ENCODE measurements at regions not wholly inside any gene's neighbourhood (a gene's known extent, or its start where the extent isn't known, plus 50 kb on each side); places are given as distances from the start of the nearest gene placed in this dataset.

DNA sequence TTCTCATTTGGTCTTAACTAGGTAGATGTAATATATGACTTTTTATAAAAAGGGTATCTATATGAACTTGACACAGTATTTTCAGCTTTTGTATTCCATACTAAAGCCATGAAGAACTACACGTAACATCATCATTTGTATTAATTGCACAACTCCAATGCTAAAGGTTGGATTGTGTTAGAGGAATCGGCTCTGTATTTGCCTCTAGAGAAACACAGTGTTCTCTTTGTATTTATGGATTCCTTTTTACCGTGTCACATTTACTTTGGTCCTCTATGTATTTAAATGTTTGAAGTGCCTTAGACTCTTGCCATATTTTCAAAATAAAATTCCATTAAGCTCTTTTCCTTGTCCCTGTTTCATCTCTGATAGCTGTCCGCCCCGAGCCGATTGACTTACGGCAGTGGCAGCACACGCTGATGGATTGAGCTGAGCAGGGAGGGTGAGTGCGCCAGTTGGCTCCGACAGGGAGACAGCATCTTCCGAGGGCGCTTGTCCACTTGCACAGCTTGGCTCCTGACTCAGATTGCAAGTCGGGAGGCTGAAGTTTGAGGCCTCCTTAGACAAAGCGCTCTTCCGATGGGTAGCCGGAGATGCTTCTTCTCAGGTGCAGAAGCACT lies 95.6 kb upstream of the DMRT1 start:
- no peak for DNase-seq
- WGBS, 2 donors, result 76 to 80% methylated on average over 16 of the region's 16 CpGs
- H3K4me1 ChIP-seq, result peaks cover 53% of the 10 kb centered on the region

DNA sequence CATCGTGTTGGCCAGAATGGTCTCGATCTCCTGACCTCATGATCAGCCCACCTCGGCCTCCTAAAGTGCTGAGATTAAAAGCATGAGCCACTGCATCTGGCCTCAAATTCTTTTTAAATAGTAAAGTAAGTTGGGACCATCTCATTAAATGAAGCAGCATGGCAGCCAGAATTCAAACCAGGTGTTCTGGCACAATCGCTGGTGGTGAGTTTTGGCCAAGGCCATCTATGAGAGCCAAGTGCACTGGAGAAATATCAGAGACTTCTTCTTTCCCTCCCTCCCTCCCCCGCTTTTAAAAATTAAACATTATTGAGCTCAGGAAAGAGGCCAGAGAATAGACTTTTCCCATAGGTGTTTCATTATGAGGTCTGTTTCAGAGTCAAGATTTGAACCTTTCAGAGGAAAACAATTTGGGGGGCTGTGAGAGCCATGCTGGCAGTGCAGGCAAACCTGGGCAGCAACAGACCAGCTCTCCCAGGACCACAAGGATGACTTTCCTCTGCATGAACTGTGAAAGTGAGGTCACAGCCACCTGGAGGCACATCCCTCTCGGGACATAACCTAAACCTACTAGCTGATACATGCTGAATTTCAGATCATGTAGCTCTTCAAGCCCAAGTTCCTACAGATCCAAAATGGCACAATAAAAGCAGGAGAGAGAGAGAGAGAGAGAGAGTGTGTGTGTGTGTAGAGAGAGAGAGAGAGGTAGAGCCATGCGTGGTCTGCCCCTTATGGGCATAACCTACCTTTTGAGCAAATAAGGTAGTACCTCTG lies 94.6 kb upstream of the DMRT1 start:
- TF ChIP-seq POLR2A (IDR thresholded peaks at IDR 0.05) (no peak), CTCF (IDR thresholded peaks at IDR 0.05) (no peak)
- no peak overlapping the region for H3K4me3 ChIP-seq
- ATAC-seq, result no peak
- peak overlapping the region in 3 of 4 donors; percentile 36 to 89 (median 47) for H3K27ac ChIP-seq
- WGBS, 2 donors, result 64 to 68% methylated on average over 7 of the region's 7 CpGs
- peaks cover 53% of the 10 kb centered on the region for H3K4me1 ChIP-seq
- H3K27me3 ChIP-seq, result no peaks in the 10 kb centered on the region
- H3K36me3 ChIP-seq (replicated peaks in 1 of 2; ENCODE audit: insufficient read depth in 1 of 2, low read depth in 2 of 2), result peaks cover 0 to 5% of the 10 kb centered on the region in 2 donors
- DNase-seq, result peak in 2 of 4 donors; percentile 49 to 60
- intact Hi-C loops (cut with DNase I), result no loop called here
- H3K9me3 ChIP-seq, result no peaks in the 10 kb centered on the region

More for the DNA sequence above, 95.6 kb upstream of the DMRT1 start:
- H3K4me3 ChIP-seq, result no peak overlapping the region
- no peaks in the 10 kb centered on the region for H3K27me3 ChIP-seq
- no peaks in the 10 kb centered on the region for H3K9me3 ChIP-seq
- peaks cover 0 to 11% of the 10 kb centered on the region in 2 donors for H3K36me3 ChIP-seq (replicated peaks in 1 of 2; ENCODE audit: insufficient read depth in 1 of 2, low read depth in 2 of 2)
- TF ChIP-seq POLR2A (IDR thresholded peaks at IDR 0.05) (no peak), CTCF (IDR thresholded peaks at IDR 0.05) (no peak)
- intact Hi-C loops (cut with DNase I), result no loop called here
- no peak for ATAC-seq
- H3K27ac ChIP-seq, result peak overlapping the region in 3 of 4 donors; percentile 83 to 89 (median 84)

DNA sequence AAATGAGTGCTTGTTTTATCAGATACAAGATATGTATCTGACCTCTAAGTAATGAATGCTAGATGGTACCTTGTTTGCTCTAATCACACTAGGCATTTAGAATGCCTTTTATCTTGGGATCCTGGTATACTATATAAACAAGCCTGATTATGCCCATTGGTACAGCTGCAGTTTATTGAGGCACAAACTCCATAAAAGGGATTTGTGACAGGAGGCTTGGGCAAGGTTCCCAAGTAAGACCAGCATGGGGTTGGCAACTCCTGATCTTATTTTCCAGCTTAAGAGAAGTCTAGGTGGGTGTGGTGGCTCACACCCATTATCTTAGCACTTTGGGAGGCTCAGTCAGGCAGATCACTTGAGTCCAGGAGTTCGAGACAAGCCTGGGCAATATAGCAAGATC lies 93.9 kb upstream of the DMRT1 start:
- intact Hi-C loops (cut with DNase I), result no loop called here
- no peaks in the 10 kb centered on the region for H3K27me3 ChIP-seq
- TF ChIP-seq CTCF (IDR thresholded peaks at IDR 0.05) (no peak), POLR2A (IDR thresholded peaks at IDR 0.05) (no peak)
- 89 to 91% methylated on average over 1 of the region's 1 CpG for WGBS, 2 donors
- peak overlapping the region in 2 of 4 donors; percentile 36 to 89 for H3K27ac ChIP-seq
- ATAC-seq (no peak), DNase-seq (no peak)
- H3K9me3 ChIP-seq, result no peaks in the 10 kb centered on the region
- no peak overlapping the region for H3K4me3 ChIP-seq
- H3K4me1 ChIP-seq, result peaks cover 53% of the 10 kb centered on the region
- H3K36me3 ChIP-seq (replicated peaks in 1 of 2; ENCODE audit: insufficient read depth in 1 of 2, low read depth in 2 of 2), result peaks cover 0 to 2% of the 10 kb centered on the region in 2 donors

GRCh38 chr9:748861-749497 lies 92.5 kb upstream of the DMRT1 start:
- WGBS, 2 donors, result 88 to 95% methylated on average over 10 of the region's 10 CpGs
- TF ChIP-seq CTCF (IDR thresholded peaks at IDR 0.05) (no peak), POLR2A (IDR thresholded peaks at IDR 0.05) (no peak)

More at GRCh38 chr9:748861-749497, 92.5 kb upstream of the DMRT1 start:
- no peak overlapping the region for H3K27ac ChIP-seq
- no peak for ATAC-seq
- H3K4me1 ChIP-seq, result peaks cover 43% of the 10 kb centered on the region
- H3K9me3 ChIP-seq, result no peaks in the 10 kb centered on the region
- no peak overlapping the region for H3K4me3 ChIP-seq
- no peak for DNase-seq
- no peaks in the 10 kb centered on the region for H3K27me3 ChIP-seq
- intact Hi-C loops (cut with DNase I), result no loop called here
- no peaks in the 10 kb centered on the region for H3K36me3 ChIP-seq (replicated peaks in 1 of 2; ENCODE audit: insufficient read depth in 1 of 2, low read depth in 2 of 2)

All from body of pancreas (tissue), 4 donors.